ENCODE measurements at regions not wholly inside any gene's neighbourhood (a gene's known extent, or its start where the extent isn't known, plus 50 kb on each side); places are given as distances from the start of the nearest gene placed in this dataset.

GRCh38 chr1:119279456-119280381 is 88.9 kb upstream of the HAO2 start:
- H3K4me1 ChIP-seq (ENCODE audit: control insufficient read depth, insufficient read depth, low read length), result peaks cover 4% of the 10 kb centered on the region; the same call in 1 of the 2 replicates
- H3K27ac ChIP-seq (ENCODE audit: low read depth, low read length), result no peak overlapping the region
- no peaks in the 10 kb centered on the region for H3K27me3 ChIP-seq (ENCODE audit: control insufficient read depth, insufficient read depth, low read length)
- H3K36me3 ChIP-seq (ENCODE audit: control insufficient read depth, insufficient read depth, low read length), result no peaks in the 10 kb centered on the region
- no peak overlapping the region for H3K9ac ChIP-seq (ENCODE audit: low read length)
- H3K9me3 ChIP-seq (ENCODE audit: control insufficient read depth, insufficient read depth, low read depth, low read length), result no peaks in the 10 kb centered on the region
- no peak overlapping the region for H3K4me3 ChIP-seq (ENCODE audit: low read depth, low read length)

GRCh38 chr1:119285482-119285881 is 83.1 kb upstream of the HAO2 start:
- no peaks in the 10 kb centered on the region for H3K9me3 ChIP-seq (ENCODE audit: control insufficient read depth, insufficient read depth, low read depth, low read length)
- peaks cover 4% of the 10 kb centered on the region for H3K4me1 ChIP-seq (ENCODE audit: control insufficient read depth, insufficient read depth, low read length)
- H3K36me3 ChIP-seq (ENCODE audit: control insufficient read depth, insufficient read depth, low read length), result no peaks in the 10 kb centered on the region
- H3K27me3 ChIP-seq (ENCODE audit: control insufficient read depth, insufficient read depth, low read length), result no peaks in the 10 kb centered on the region
- no peak overlapping the region for H3K4me3 ChIP-seq (ENCODE audit: low read depth, low read length)
- no peak overlapping the region for H3K27ac ChIP-seq (ENCODE audit: low read depth, low read length)
- H3K9ac ChIP-seq (ENCODE audit: low read length), result no peak overlapping the region

- Histone ChIP-seq H3K9me3 (ENCODE audit: control insufficient read depth, insufficient read depth, low read depth, low read length) (no peaks in the 10 kb centered on the region), H3K4me3 (ENCODE audit: low read depth, low read length) (no peak overlapping the region), H3K4me1 (ENCODE audit: control insufficient read depth, insufficient read depth, low read length) (peaks cover 6% of the 10 kb centered on the region), H3K9ac (ENCODE audit: low read length) (no peak overlapping the region), H3K36me3 (ENCODE audit: control insufficient read depth, insufficient read depth, low read length) (no peaks in the 10 kb centered on the region), H3K27me3 (ENCODE audit: control insufficient read depth, insufficient read depth, low read length) (no peaks in the 10 kb centered on the region), H3K27ac (ENCODE audit: low read depth, low read length) (no peak overlapping the region)
Observed at GRCh38 chr1:119286587-119287181, 81.9 kb upstream of the HAO2 start.

GRCh38 chr1:119288751-119289150 is 79.8 kb upstream of the HAO2 start:
- peaks cover 14% of the 10 kb centered on the region for H3K4me1 ChIP-seq (ENCODE audit: control insufficient read depth, insufficient read depth, low read length)
- H3K4me3 ChIP-seq (ENCODE audit: low read depth, low read length), result no peak overlapping the region
- H3K27me3 ChIP-seq (ENCODE audit: control insufficient read depth, insufficient read depth, low read length), result no peaks in the 10 kb centered on the region
- H3K9ac ChIP-seq (ENCODE audit: low read length), result no peak overlapping the region
- no peaks in the 10 kb centered on the region for H3K36me3 ChIP-seq (ENCODE audit: control insufficient read depth, insufficient read depth, low read length)
- H3K27ac ChIP-seq (ENCODE audit: low read depth, low read length), result no peak overlapping the region
- no peaks in the 10 kb centered on the region for H3K9me3 ChIP-seq (ENCODE audit: control insufficient read depth, insufficient read depth, low read depth, low read length)

GRCh38 chr1:119290297-119290696 is 78.3 kb upstream of the HAO2 start:
- Histone ChIP-seq H3K4me3 (ENCODE audit: low read depth, low read length) (no peak overlapping the region), H3K27me3 (ENCODE audit: control insufficient read depth, insufficient read depth, low read length) (no peaks in the 10 kb centered on the region), H3K9me3 (ENCODE audit: control insufficient read depth, insufficient read depth, low read depth, low read length) (no peaks in the 10 kb centered on the region), H3K4me1 (ENCODE audit: control insufficient read depth, insufficient read depth, low read length) (peaks cover 29% of the 10 kb centered on the region), H3K36me3 (ENCODE audit: control insufficient read depth, insufficient read depth, low read length) (no peaks in the 10 kb centered on the region), H3K27ac (ENCODE audit: low read depth, low read length) (no peak overlapping the region), H3K9ac (ENCODE audit: low read length) (no peak overlapping the region)

GRCh38 chr1:119291611-119292206 is 76.9 kb upstream of the HAO2 start:
- Histone ChIP-seq H3K27ac (ENCODE audit: low read depth, low read length) (no peak overlapping the region), H3K9me3 (ENCODE audit: control insufficient read depth, insufficient read depth, low read depth, low read length) (no peaks in the 10 kb centered on the region), H3K27me3 (ENCODE audit: control insufficient read depth, insufficient read depth, low read length) (no peaks in the 10 kb centered on the region), H3K4me1 (ENCODE audit: control insufficient read depth, insufficient read depth, low read length) (peaks cover 27% of the 10 kb centered on the region), H3K4me3 (ENCODE audit: low read depth, low read length) (no peak overlapping the region), H3K9ac (ENCODE audit: low read length) (no peak overlapping the region), H3K36me3 (ENCODE audit: control insufficient read depth, insufficient read depth, low read length) (no peaks in the 10 kb centered on the region)

GRCh38 chr1:119293797-119294196 is 74.8 kb upstream of the HAO2 start:
- no peaks in the 10 kb centered on the region for H3K27me3 ChIP-seq (ENCODE audit: control insufficient read depth, insufficient read depth, low read length)
- no peak overlapping the region for H3K9ac ChIP-seq (ENCODE audit: low read length)
- no peaks in the 10 kb centered on the region for H3K9me3 ChIP-seq (ENCODE audit: control insufficient read depth, insufficient read depth, low read depth, low read length)
- H3K4me1 ChIP-seq (ENCODE audit: control insufficient read depth, insufficient read depth, low read length), result peaks cover 27% of the 10 kb centered on the region
- no peaks in the 10 kb centered on the region for H3K36me3 ChIP-seq (ENCODE audit: control insufficient read depth, insufficient read depth, low read length)
- no peak overlapping the region for H3K4me3 ChIP-seq (ENCODE audit: low read depth, low read length)
- H3K27ac ChIP-seq (ENCODE audit: low read depth, low read length), result peak overlapping the region; percentile 63; the same call in 1 of the 2 replicates

- peak overlapping the region; percentile 54 for H3K9ac ChIP-seq (ENCODE audit: low read length)
- H3K36me3 ChIP-seq (ENCODE audit: control insufficient read depth, insufficient read depth, low read length), result no peaks in the 10 kb centered on the region
- H3K4me1 ChIP-seq (ENCODE audit: control insufficient read depth, insufficient read depth, low read length), result peaks cover 27% of the 10 kb centered on the region
- H3K9me3 ChIP-seq (ENCODE audit: control insufficient read depth, insufficient read depth, low read depth, low read length), result no peaks in the 10 kb centered on the region
- no peaks in the 10 kb centered on the region for H3K27me3 ChIP-seq (ENCODE audit: control insufficient read depth, insufficient read depth, low read length)
- peak overlapping the region; percentile 63; the same call in 1 of the 2 replicates for H3K27ac ChIP-seq (ENCODE audit: low read depth, low read length)
- peak overlapping the region; percentile 19; the same call in 1 of the 2 replicates for H3K4me3 ChIP-seq (ENCODE audit: low read depth, low read length)
Observed at GRCh38 chr1:119294199-119294598, 74.4 kb upstream of the HAO2 start.

- H3K9ac ChIP-seq (ENCODE audit: low read length), result peak overlapping the region; percentile 61
- H3K27me3 ChIP-seq (ENCODE audit: control insufficient read depth, insufficient read depth, low read length), result no peaks in the 10 kb centered on the region
- H3K36me3 ChIP-seq (ENCODE audit: control insufficient read depth, insufficient read depth, low read length), result no peaks in the 10 kb centered on the region
- peak overlapping the region; percentile 85; the same call in 1 of the 2 replicates for H3K27ac ChIP-seq (ENCODE audit: low read depth, low read length)
- H3K4me1 ChIP-seq (ENCODE audit: control insufficient read depth, insufficient read depth, low read length), result peaks cover 27% of the 10 kb centered on the region
- H3K4me3 ChIP-seq (ENCODE audit: low read depth, low read length), result peak overlapping the region; percentile 19; the same call in 1 of the 2 replicates
- H3K9me3 ChIP-seq (ENCODE audit: control insufficient read depth, insufficient read depth, low read depth, low read length), result no peaks in the 10 kb centered on the region
Observed at GRCh38 chr1:119294722-119295121, 73.9 kb upstream of the HAO2 start.

- no peaks in the 10 kb centered on the region for H3K9me3 ChIP-seq (ENCODE audit: control insufficient read depth, insufficient read depth, low read depth, low read length)
- no peak overlapping the region for H3K27ac ChIP-seq (ENCODE audit: low read depth, low read length)
- H3K4me3 ChIP-seq (ENCODE audit: low read depth, low read length), result no peak overlapping the region
- no peaks in the 10 kb centered on the region for H3K36me3 ChIP-seq (ENCODE audit: control insufficient read depth, insufficient read depth, low read length)
- H3K9ac ChIP-seq (ENCODE audit: low read length), result no peak overlapping the region
- H3K4me1 ChIP-seq (ENCODE audit: control insufficient read depth, insufficient read depth, low read length), result peaks cover 20% of the 10 kb centered on the region
- no peaks in the 10 kb centered on the region for H3K27me3 ChIP-seq (ENCODE audit: control insufficient read depth, insufficient read depth, low read length)
Observed at GRCh38 chr1:119298687-119299303, 69.8 kb upstream of the HAO2 start.

All from HUES6 (cell line).